HG02588 (cell line): ENCODE measurements at regions not wholly inside any gene's neighbourhood (a gene's known extent, or its start where the extent isn't known, plus 50 kb on each side); places are given as distances from the start of the nearest gene placed in this dataset.

Source experiments
- ATAC-seq: cut with Tn5 transposase; IDR thresholded peaks from one replicate; pipeline ENCODE4 v1.9.1; 2021; ENCODE audit warnings: mild to moderate bottlenecking, moderate library complexity; ENCODE audit not compliant: unreplicated experiment

- no peak for ATAC-seq
Observed at GRCh38 chr15:85941186-85941855, 138.3 kb upstream of the AGBL1 start.

GRCh38 chr15:85942632-85943031, 137.0 kb upstream of the AGBL1 start:
- no peak for ATAC-seq

DNA sequence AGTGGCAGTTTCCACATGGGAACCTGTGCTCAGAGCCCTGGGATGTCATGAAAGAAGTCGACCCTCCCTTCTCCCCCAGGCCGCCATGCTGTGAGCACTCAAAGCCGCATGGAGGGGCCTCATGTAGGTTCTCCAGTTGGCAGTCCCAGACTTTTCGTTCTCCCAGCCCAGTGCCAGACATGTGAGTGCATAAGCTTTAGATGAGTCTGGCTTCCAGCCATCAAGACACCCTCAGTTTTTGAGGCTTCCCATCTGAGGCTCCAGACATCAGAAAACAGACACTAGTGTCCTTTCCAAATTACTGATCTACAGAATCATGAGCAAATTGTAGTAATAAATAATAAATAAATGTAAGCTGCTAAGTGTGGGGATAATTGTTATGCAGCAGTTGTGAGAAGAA, 136.5 kb upstream of the AGBL1 start:
- no peak for ATAC-seq

DNA sequence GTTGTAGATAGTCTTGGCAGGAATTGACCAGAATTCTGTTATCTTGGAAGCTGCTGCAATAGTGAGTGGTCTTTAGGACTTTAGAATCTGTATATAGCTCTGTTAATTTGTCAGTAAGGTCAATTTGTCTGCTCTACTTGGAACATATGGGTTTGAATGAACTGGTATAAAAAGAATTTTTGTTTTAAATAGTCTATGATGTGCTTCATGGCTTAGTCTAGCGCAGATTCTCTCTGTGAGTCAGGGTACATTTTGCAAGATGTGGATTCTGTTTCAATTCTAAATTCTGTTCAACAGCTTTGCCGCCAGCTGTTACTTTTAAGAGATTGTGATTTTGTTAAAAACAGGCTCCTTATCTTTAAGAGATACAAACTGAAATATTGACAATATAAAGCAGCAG, 135.9 kb upstream of the AGBL1 start:
- ATAC-seq, result no peak

- no peak for ATAC-seq
Observed at GRCh38 chr15:85947021-85947420, 132.7 kb upstream of the AGBL1 start.

DNA sequence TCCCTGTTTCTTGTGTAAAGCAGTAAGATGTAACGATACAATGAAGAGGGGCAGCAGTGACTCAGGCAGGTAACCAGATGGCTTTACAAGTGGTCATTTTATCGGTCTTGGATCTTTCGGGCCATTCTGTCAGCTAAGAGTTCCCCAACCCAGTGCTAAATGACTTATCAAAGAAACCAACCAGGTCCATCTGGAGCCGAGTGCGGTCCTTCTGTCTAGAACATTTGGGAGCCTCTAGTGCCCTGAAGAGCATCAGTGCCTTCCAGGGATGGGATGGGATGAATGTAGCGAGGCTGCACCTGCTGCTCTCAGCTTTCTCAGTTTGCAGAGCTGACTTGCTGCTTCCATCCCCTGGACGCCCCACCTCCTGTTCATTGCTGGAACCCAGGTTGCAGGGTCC, 131.7 kb upstream of the AGBL1 start:
- ATAC-seq, result no peak

- peak; percentile 77 for ATAC-seq
Observed at GRCh38 chr15:85950101-85950500, 129.6 kb upstream of the AGBL1 start.

DNA sequence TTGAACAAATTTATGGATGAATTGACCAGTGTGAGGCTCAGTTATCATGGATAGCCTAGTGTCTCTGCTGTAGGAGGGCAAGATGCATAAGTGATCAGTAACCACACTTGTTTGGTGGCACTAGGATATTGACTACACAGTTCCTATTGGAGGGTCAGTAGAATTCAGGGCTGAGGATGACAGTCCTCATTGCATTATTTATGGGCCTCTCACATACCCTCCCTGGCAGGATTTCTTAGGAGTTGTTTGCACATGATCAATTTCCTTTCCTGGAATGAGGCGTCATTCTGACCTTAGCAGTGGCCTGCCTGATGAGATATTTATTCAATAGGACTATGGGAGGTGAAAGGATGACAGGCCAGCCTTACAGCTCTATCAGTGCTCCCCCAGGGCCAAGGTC, 125.1 kb upstream of the AGBL1 start:
- ATAC-seq, result no peak

DNA sequence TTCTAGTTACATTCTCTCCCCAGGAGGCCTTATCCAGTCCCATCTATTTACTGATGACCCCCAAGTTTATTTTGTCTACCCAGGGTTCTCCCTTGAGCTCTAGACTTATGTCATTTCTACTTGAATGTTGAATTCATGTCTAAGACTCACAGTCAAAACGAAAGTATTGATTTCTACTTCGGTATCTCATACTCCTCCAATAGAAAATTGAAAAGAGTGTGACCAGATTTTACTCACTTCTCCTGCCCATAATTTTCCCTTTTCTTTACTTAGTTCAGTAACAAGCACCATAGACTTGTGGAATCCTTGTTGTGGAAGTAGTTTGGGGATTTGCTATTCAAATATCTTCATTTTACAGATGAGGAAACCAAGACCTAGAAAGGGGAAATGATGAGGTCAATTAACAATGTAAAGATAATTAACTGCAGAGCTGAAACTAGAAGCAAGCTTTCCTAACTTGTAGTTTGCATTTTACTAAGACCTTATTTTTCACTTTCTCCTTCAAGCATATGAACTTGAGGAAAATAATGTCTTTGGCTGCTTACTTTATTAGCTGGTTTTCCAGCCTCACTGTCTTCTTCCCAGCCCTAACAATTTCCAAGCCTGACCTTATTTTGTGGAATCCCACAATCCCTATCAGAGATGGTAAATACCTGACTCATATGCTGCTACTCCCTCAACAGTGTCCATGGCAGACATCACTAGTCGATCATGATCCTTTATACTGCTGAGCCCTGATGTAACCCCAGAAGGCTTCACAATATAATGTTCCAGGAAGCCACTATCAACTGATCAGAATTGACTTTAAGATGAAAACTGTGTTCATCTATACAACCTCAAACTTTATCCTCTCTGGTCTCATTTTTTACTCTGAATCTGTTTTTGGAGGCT, 123.9 kb upstream of the AGBL1 start:
- ATAC-seq, result peak; percentile 92

DNA sequence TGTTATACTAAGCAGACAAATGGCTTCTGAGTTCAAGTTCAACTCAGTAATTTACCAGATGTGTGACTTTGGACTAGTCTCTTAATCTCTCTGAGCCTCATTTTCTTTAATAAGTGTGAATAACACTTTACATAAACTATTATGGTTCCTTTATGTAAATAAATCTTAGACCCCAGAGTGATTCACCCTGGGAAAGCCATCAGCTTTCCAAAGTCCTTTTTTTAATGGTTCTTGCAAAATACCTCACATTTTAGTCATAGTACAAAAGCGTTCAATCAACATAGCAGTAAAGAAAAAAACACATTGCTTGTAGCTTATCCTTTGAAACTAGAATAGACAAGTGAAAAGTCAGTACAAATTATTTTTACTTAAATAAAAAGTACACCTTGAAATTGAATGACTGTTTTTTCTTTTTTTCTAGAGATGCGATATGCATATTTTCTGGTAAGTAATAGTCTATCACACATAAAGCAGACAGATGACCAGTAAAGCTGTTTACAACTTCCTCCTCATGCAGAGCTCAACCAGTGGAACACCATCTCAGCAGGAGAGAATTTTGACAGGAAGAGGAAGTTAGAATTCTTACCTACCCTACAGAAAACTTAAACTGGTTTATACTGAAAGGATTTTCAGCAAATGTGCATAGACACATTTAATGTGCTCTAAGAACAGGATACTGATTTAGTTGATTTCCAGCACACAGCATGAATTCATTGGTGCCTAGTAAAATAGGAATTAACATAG, 123.0 kb upstream of the AGBL1 start:
- no peak for ATAC-seq

- ATAC-seq, result no peak
Observed at GRCh38 chr15:85959611-85960010, 120.1 kb upstream of the AGBL1 start.

- no peak for ATAC-seq
Observed at GRCh38 chr15:85960381-85960780, 119.3 kb upstream of the AGBL1 start.

GRCh38 chr15:85961821-85962220, 117.8 kb upstream of the AGBL1 start:
- no peak for ATAC-seq

DNA sequence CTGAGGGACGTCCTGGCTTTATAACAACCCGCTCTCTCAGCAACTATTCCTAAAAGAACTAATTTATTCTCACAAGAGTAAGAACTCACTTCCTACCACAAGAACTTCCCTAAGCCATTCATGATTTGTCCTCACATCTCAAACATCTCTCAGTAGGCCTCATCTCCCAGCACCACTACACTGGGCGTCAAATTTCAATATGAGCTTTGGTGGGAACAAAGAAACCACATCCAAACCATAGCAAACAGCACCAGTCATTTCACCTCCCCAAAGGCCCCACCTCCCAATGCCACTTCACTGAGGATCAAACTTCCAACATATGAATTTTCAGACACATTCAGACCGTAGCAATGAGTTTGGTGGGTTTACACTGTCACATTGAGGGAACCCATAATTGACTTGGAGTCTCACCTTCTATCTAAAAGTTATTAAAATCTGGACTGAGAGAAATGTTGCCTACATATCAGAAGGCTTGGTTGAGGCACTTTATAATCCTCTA, 116.4 kb upstream of the AGBL1 start:
- ATAC-seq, result no peak

DNA sequence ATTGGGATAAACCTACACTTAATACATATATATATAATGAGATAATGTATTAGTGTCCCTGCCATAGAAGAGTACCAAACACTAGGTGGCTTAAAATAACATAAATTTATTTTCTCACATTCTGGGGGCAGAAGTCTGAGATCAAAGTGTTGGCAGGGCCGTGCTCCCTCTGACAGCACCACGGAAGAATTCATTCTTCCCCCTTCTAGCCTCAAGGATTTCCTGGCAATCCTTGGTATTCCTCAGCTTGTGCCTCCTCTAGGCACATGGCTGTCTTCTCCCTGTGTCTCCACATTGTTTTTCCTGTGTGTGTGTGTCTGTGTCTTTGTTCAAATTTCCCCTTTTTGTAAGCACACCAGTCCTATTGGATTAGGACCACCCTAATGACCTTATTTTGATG, 115.2 kb upstream of the AGBL1 start:
- ATAC-seq, result no peak

GRCh38 chr15:85967553-85967952, 112.1 kb upstream of the AGBL1 start:
- ATAC-seq, result no peak

DNA sequence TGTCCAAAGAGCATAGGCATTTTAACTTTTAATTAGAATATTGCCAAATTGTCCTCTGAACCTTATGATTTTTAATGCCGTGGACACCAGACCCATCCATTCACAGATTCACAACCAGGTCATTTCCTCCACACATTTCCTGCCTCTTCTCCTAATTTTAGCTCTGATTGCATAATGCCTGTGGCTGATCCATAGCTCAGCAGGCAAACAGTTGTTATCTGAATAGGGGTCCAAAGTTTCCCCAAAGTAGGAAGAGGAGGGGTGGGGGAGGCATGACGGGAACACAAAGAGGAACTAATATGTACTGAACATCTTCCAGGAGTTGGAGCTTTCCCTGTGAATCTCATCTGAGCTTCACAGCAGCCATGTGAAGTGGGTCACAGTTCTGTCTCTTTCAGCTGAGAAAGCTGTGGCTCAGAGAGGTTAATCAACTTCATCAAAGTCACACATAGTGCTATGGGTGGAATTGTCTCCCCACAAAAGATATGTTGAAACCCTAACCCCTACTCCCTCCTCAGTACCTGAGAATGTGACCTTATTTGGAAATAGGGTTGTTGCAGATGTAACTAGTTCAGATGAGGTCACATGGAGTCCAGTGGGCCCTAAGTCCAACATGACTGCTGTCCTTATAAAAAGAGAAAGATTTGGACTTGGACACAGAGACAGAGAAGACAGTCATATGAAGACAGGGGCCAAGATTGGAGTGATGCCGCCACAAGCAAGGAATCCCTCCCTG, 106.7 kb upstream of the AGBL1 start:
- no peak for ATAC-seq

DNA sequence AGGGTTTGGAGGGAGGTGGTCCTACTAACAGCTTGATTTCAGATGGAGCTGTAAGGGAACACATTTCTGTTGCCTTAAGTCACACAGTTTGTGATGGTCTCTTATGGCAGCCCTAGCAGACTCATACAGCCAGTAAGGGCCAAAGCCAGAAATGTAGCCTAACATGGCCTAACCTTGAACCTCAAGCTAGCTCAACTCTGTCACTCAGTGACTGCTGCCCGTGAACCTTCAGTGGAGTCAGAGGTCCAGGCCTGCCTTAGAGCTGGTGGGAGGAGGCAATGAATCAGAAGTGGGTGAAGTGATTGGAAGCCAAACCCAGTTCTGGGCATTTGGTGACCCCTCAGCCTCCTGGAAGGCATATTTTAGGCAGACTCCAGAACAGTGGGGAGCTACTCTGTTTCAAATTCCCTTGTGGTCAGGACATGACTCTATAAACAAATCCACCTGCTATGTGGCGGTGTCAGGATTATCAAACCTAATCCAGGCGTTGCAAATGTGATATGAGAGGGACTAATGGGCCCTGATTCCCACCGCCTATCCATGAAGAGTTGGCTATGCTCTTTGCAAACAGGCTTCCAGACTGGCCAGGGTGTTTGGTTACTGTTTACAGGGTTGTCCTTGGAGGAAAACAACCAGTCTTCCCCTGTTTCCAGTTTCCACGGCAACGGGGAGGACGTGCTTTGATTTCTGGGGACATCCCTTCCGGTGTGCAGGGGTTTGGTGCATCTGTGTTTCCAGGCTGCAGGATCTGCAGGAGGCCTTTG, 105.9 kb upstream of the AGBL1 start:
- ATAC-seq, result no peak

DNA sequence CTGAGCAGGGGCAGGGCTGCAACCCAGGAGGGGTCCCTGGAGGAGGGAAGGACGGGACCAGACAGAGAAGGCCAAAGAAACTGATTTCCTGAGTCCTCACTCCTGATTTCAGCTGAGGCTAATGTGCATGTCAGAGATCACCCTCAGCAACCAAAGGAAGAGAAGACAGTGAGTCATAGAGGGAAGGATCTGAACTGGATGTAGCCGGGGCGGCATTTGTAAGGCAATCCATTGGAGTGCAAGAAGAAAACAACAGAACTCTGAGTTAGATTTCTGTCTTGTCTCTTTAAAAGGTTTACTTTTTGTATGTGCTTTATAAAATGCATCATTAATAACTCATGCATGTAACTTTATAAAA, 105.3 kb upstream of the AGBL1 start:
- ATAC-seq, result no peak

GRCh38 chr15:85974742-85975141, 104.9 kb upstream of the AGBL1 start:
- ATAC-seq, result no peak
